ENCODE measurements at regions not wholly inside any gene's neighbourhood (a gene's known extent, or its start where the extent isn't known, plus 50 kb on each side); places are given as distances from the start of the nearest gene placed in this dataset.

- TF ChIP-seq CTCF (IDR thresholded peaks at IDR 0.05; ENCODE audit: low read depth, low read length, poor library complexity, severe bottlenecking) (no peak), EZH2phosphoT487 (IDR thresholded peaks at IDR 0.05; ENCODE audit: borderline replicate concordance, low read length) (no peak)
These were observed 2149.8 kb upstream of the PIK3C3 start for GRCh38 chr18:39805218-39805617.

All from DOHH2 (cell line).